GM12873 (cell line): ENCODE measurements at regions not wholly inside any gene's neighbourhood (a gene's known extent, or its start where the extent isn't known, plus 50 kb on each side); places are given as distances from the start of the nearest gene placed in this dataset.
A peak's percentile ranks its signal among the peaks of the same experiment; 100 is the strongest.

ENCODE experiments used
- TF ChIP-seq, protein P1 (sequence below): IDR thresholded peaks from 2 replicates; pipeline ENCODE4 v1.5.1; 2012; ENCODE audit warnings: low read depth, mild to moderate bottlenecking, moderate library complexity, low read length, control low read depth; ENCODE audit not compliant: insufficient read depth; ENCODE audit errors: missing control alignments

GRCh38 chr1:177789956-177790355 is 179.9 kb downstream of the SEC16B start:
- TF ChIP-seq, protein P1, sequence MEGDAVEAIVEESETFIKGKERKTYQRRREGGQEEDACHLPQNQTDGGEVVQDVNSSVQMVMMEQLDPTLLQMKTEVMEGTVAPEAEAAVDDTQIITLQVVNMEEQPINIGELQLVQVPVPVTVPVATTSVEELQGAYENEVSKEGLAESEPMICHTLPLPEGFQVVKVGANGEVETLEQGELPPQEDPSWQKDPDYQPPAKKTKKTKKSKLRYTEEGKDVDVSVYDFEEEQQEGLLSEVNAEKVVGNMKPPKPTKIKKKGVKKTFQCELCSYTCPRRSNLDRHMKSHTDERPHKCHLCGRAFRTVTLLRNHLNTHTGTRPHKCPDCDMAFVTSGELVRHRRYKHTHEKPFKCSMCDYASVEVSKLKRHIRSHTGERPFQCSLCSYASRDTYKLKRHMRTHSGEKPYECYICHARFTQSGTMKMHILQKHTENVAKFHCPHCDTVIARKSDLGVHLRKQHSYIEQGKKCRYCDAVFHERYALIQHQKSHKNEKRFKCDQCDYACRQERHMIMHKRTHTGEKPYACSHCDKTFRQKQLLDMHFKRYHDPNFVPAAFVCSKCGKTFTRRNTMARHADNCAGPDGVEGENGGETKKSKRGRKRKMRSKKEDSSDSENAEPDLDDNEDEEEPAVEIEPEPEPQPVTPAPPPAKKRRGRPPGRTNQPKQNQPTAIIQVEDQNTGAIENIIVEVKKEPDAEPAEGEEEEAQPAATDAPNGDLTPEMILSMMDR, result no peak

DNA sequence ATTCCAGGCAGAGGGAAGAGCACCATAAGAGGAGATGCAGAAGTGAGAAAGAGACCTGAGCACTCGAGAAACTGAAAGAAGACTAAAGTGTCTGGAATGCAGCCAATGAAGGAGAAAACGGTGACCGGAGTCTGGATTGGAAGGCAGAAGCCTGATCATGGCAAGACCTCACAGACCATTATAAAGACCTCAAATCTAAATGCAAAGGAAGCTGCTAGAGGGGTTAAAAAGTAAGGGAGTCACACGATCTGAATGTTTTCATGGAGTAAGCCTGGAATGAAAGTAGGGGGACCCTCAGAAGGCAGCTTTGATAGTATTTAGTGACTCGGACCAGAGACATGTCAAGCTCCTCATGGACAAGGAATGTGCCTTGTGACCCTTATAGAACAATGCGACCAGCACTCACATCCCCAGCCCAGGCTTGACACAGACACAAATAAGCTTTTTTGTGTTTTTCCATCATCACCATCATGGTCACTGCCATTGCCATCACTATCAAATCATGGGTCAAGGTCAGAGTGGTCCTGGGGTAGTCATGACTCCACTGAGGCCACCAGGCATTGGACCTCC is 183.6 kb downstream of the SEC16B start:
- TF ChIP-seq, protein P1, result no peak

- TF ChIP-seq, protein P1, result no peak
These were observed 184.9 kb downstream of the SEC16B start for GRCh38 chr1:177784936-177785335.

- TF ChIP-seq, protein P1, result no peak
These were observed 185.4 kb downstream of the SEC16B start for GRCh38 chr1:177784409-177784808.

GRCh38 chr1:177783051-177783450 is 186.8 kb downstream of the SEC16B start:
- TF ChIP-seq, protein P1, result no peak

DNA sequence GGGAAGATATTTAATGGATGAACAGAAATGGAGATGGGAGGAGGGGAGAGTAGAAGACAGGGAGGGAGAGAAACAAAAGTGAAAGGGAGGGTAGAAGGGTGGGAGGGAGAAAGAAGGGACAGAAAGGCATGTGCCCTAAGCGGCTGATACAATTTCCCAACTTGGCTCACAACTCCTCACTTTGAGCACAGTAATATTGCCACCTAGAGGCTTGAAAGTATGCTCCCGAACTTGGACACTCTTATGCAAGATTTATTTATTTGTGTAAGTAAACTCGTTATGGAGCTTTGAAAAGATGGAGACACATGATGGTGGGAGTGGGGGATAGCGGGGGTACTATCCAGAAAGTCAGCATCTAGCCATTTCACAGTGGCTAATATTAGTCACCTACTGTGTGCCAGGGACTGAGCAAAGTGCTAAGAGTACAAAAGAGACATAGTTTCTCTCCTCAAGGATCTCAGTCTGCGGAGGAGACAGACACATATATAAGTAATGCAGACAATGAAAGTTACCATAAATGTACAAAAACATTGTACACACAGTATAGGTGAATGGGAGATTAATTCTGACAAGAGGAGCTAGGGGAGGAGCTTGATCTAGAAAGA is 189.7 kb downstream of the SEC16B start:
- TF ChIP-seq, protein P1, result peak; percentile 53

GRCh38 chr1:177779166-177779965 is 190.5 kb downstream of the SEC16B start:
- TF ChIP-seq, protein P1, result no peak
